Neural cell (in vitro differentiated cells): ENCODE measurements at regions not wholly inside any gene's neighbourhood (a gene's known extent, or its start where the extent isn't known, plus 50 kb on each side); places are given as distances from the start of the nearest gene placed in this dataset.

ENCODE experiments used
- EP300 ChIP-seq: fragments of 450-650 bp; conservative IDR thresholded peaks from 2 replicates; pipeline ENCODE4 v1.6.1; 2014; ENCODE audit warnings: antibody characterized with exemption, mild to moderate bottlenecking, moderate library complexity; ENCODE audit not compliant: poor library complexity, severe bottlenecking
- EZH2 ChIP-seq: fragments of 200-600, 300-800 bp; shearing (Covaris generic), sonication (generic); IDR thresholded peaks from 2 replicates; pipeline ENCODE4 v1.6.1; 2014; ENCODE audit warnings: antibody characterized with exemption, low read length, borderline replicate concordance, mild to moderate bottlenecking; ENCODE audit not compliant: insufficient read depth, poor library complexity, severe bottlenecking
- MXI1 ChIP-seq: fragments of 450-650 bp; conservative IDR thresholded peaks from 2 replicates; pipeline ENCODE4 v1.6.1; 2014; ENCODE audit warnings: antibody characterized with exemption, mild to moderate bottlenecking; ENCODE audit not compliant: poor library complexity, severe bottlenecking
- POLR2AphosphoS5 ChIP-seq: IDR thresholded peaks from 2 replicates; pipeline ENCODE4 v1.6.1; 2012
- RAD21 ChIP-seq: fragments of 450-650 bp; conservative IDR thresholded peaks from 2 replicates; pipeline ENCODE4 v1.6.1; 2014; ENCODE audit warnings: antibody characterized with exemption, mild to moderate bottlenecking, moderate library complexity
- SMC3 ChIP-seq: fragments of 450-650 bp; conservative IDR thresholded peaks from 2 replicates; pipeline ENCODE4 v1.6.1; 2014; ENCODE audit warnings: antibody characterized with exemption, mild to moderate bottlenecking, moderate library complexity; ENCODE audit not compliant: poor library complexity
- TAF1 ChIP-seq: IDR thresholded peaks from 2 replicates; pipeline ENCODE4 v1.6.1; 2012; ENCODE audit warnings: low read depth
- TF ChIP-seq, protein P1 (sequence below): fragments of 450-650 bp; IDR thresholded peaks from 2 replicates; pipeline ENCODE4 v1.5.1; 2014; ENCODE audit warnings: antibody characterized with exemption, mild to moderate bottlenecking, moderate library complexity; ENCODE audit not compliant: poor library complexity, severe bottlenecking
- TF ChIP-seq, protein P2 (sequence below): IDR thresholded peaks from 2 replicates; pipeline ENCODE4 v1.6.1; 2012; ENCODE audit warnings: borderline replicate concordance

DNA sequence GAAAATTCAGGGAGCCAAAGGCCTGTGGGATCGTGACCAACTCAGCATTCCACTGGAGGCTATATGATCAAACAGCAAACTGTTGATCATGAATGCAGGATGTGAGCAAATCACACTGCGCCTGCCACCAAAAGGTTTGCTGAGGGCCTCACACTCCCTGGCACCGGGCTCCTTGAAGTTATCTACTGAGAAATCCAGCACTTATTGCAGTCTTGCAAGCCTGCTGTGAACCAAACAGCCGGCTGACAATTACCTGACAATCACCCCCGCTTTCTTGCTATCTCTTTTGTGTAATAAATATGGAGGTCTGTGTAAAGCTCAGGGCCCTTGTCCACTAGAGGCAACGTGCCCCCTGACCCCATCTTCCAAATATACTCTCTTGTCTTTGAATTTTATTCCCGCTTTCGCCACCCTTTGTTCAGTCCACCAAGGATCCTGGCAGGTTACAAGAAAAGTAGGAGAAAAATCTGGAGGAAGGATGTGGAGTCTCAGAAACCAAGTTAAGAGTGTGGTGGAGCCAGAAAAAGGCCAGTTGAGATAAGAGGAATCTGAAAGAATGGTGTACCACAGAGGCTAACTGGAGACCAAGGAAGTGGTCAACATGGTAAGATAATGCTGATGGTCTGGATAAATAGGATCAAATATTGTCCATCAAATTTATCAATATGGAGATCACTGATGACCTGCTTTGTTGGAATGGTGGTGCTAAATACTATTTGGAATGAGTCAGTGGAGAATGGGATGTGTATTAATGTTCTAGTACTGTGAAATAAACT is 229.2 kb downstream of the ALX1 start:
- no peak for TF ChIP-seq EZH2
- TF ChIP-seq, protein P1, sequence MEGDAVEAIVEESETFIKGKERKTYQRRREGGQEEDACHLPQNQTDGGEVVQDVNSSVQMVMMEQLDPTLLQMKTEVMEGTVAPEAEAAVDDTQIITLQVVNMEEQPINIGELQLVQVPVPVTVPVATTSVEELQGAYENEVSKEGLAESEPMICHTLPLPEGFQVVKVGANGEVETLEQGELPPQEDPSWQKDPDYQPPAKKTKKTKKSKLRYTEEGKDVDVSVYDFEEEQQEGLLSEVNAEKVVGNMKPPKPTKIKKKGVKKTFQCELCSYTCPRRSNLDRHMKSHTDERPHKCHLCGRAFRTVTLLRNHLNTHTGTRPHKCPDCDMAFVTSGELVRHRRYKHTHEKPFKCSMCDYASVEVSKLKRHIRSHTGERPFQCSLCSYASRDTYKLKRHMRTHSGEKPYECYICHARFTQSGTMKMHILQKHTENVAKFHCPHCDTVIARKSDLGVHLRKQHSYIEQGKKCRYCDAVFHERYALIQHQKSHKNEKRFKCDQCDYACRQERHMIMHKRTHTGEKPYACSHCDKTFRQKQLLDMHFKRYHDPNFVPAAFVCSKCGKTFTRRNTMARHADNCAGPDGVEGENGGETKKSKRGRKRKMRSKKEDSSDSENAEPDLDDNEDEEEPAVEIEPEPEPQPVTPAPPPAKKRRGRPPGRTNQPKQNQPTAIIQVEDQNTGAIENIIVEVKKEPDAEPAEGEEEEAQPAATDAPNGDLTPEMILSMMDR, result no peak
- no peak for TF ChIP-seq TAF1
- no peak for TF ChIP-seq MXI1
- no peak for TF ChIP-seq POLR2AphosphoS5
- no peak for TF ChIP-seq SMC3
- TF ChIP-seq, protein P2, sequence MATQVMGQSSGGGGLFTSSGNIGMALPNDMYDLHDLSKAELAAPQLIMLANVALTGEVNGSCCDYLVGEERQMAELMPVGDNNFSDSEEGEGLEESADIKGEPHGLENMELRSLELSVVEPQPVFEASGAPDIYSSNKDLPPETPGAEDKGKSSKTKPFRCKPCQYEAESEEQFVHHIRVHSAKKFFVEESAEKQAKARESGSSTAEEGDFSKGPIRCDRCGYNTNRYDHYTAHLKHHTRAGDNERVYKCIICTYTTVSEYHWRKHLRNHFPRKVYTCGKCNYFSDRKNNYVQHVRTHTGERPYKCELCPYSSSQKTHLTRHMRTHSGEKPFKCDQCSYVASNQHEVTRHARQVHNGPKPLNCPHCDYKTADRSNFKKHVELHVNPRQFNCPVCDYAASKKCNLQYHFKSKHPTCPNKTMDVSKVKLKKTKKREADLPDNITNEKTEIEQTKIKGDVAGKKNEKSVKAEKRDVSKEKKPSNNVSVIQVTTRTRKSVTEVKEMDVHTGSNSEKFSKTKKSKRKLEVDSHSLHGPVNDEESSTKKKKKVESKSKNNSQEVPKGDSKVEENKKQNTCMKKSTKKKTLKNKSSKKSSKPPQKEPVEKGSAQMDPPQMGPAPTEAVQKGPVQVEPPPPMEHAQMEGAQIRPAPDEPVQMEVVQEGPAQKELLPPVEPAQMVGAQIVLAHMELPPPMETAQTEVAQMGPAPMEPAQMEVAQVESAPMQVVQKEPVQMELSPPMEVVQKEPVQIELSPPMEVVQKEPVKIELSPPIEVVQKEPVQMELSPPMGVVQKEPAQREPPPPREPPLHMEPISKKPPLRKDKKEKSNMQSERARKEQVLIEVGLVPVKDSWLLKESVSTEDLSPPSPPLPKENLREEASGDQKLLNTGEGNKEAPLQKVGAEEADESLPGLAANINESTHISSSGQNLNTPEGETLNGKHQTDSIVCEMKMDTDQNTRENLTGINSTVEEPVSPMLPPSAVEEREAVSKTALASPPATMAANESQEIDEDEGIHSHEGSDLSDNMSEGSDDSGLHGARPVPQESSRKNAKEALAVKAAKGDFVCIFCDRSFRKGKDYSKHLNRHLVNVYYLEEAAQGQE, result no peak
- TF ChIP-seq RAD21, result no peak
- no peak for TF ChIP-seq EP300
